ENCODE measurements at regions not wholly inside any gene's neighbourhood (a gene's known extent, or its start where the extent isn't known, plus 50 kb on each side); places are given as distances from the start of the nearest gene placed in this dataset.

GRCh38 chr1:55284856-55285255, 69.7 kb upstream of the USP24 start:
- Histone ChIP-seq H3K9me3 (replicated peaks in 1 of 2; ENCODE audit: control insufficient read depth in 1 of 2, insufficient read depth in 1 of 2, low read length in 2 of 2) (no peaks in the 10 kb centered on the region), H3K79me2 (ENCODE audit: insufficient read depth, low read length) (no peaks in the 10 kb centered on the region), H3K9ac (ENCODE audit: insufficient read depth, low read length, poor library complexity, severe bottlenecking) (no peak overlapping the region), H3K4me2 (replicated peaks; ENCODE audit: extremely low read depth, low read length, poor library complexity, severe bottlenecking) (no peak overlapping the region), H3K36me3 (replicated peaks in 1 of 2; ENCODE audit: control insufficient read depth in 1 of 2, insufficient read depth in 2 of 2, low read length in 2 of 2) (no peaks in the 10 kb centered on the region), H3K27ac (ENCODE audit: low read depth in 1 of 2, low read length in 2 of 2) (no peak overlapping the region), H3K27me3 (ENCODE audit: control insufficient read depth in 2 of 2, insufficient read depth in 2 of 2, low read length in 2 of 2) (no peaks in the 10 kb centered on the region), H3K4me1 (ENCODE audit: control insufficient read depth in 1 of 2, insufficient read depth in 2 of 2, low read length in 2 of 2) (no peaks in the 10 kb centered on the region), H2AFZ (ENCODE audit: insufficient read depth, low read depth, low read length, poor library complexity, severe bottlenecking) (no peak overlapping the region), H4K20me1 (ENCODE audit: insufficient read depth, low read length) (no peaks in the 10 kb centered on the region), H3K4me3 (replicated peaks in 1 of 3; ENCODE audit: low read depth in 2 of 3, low read length in 3 of 3) (no peak overlapping the region)
- no peak overlapping the region for H3K4me3 Mint-ChIP-seq
- H3K4me1 Mint-ChIP-seq, result peaks cover 3% of the 10 kb centered on the region
- intact Hi-C loops (cut with micrococcal nuclease), result loop anchor here (10.0 kb wide), 1 partner anchor 1300 kb away; no protein-coding TSS in a partner anchor
- peaks cover 0 to 2% (median 0%) of the 10 kb centered on the region in 7 donors for H3K9me3 Mint-ChIP-seq
- no peak for DNase-seq
- WGBS (ENCODE audit: insufficient coverage), result no CpG with 5 or more reads among the region's 4 CpGs
- peaks cover 0 to 5% (median 2%) of the 10 kb centered on the region in 3 donors for H3K27me3 Mint-ChIP-seq (ENCODE audit: low read depth in 3 of 3)
- peak; percentile 42 for TF ChIP-seq CTCF (IDR thresholded peaks at IDR 0.05)
- no peaks in the 10 kb centered on the region for H3K36me3 Mint-ChIP-seq
- no peak overlapping the region for H3K27ac Mint-ChIP-seq

GRCh38 chr1:55282058-55282457, 66.9 kb upstream of the USP24 start:
- H3K36me3 Mint-ChIP-seq, result no peaks in the 10 kb centered on the region
- no peak for TF ChIP-seq CTCF (IDR thresholded peaks at IDR 0.05)
- peaks cover 10% of the 10 kb centered on the region for H3K4me1 Mint-ChIP-seq
- H3K27me3 ChIP-seq (ENCODE audit: control insufficient read depth in 2 of 2, insufficient read depth in 2 of 2, low read length in 2 of 2), result no peaks in the 10 kb centered on the region
- peaks cover 0 to 7% (median 0%) of the 10 kb centered on the region in 3 donors for H3K27me3 Mint-ChIP-seq (ENCODE audit: low read depth in 3 of 3)
- WGBS (ENCODE audit: insufficient coverage), result no CpG with 5 or more reads among the region's 1 CpG
- no peak overlapping the region for H3K9ac ChIP-seq (ENCODE audit: insufficient read depth, low read length, poor library complexity, severe bottlenecking)
- no peaks in the 10 kb centered on the region for H3K79me2 ChIP-seq (ENCODE audit: insufficient read depth, low read length)
- intact Hi-C loops (cut with micrococcal nuclease), result loop anchor here (10.0 kb wide), 1 partner anchor 1303 kb away; no protein-coding TSS in a partner anchor
- H3K9me3 Mint-ChIP-seq, result no peaks in the 10 kb centered on the region
- H3K36me3 ChIP-seq (replicated peaks in 1 of 2; ENCODE audit: control insufficient read depth in 1 of 2, insufficient read depth in 2 of 2, low read length in 2 of 2), result no peaks in the 10 kb centered on the region
- H3K27ac ChIP-seq (ENCODE audit: low read depth in 1 of 2, low read length in 2 of 2), result no peak overlapping the region
- peaks cover 3 to 10% of the 10 kb centered on the region in 2 donors for H3K4me1 ChIP-seq (ENCODE audit: control insufficient read depth in 1 of 2, insufficient read depth in 2 of 2, low read length in 2 of 2)
- no peak overlapping the region for H3K4me3 ChIP-seq (replicated peaks in 1 of 3; ENCODE audit: low read depth in 2 of 3, low read length in 3 of 3)
- no peaks in the 10 kb centered on the region for H4K20me1 ChIP-seq (ENCODE audit: insufficient read depth, low read length)
- no peak for DNase-seq
- H3K27ac Mint-ChIP-seq, result no peak overlapping the region
- H3K4me3 Mint-ChIP-seq, result no peak overlapping the region
- H3K9me3 ChIP-seq (replicated peaks in 1 of 2; ENCODE audit: control insufficient read depth in 1 of 2, insufficient read depth in 1 of 2, low read length in 2 of 2), result no peaks in the 10 kb centered on the region
- H3K4me2 ChIP-seq (replicated peaks; ENCODE audit: extremely low read depth, low read length, poor library complexity, severe bottlenecking), result no peak overlapping the region
- H2AFZ ChIP-seq (ENCODE audit: insufficient read depth, low read depth, low read length, poor library complexity, severe bottlenecking), result no peak overlapping the region

All from CD14-positive monocyte (primary cell).